ENCODE measurements at regions not wholly inside any gene's neighbourhood (a gene's known extent, or its start where the extent isn't known, plus 50 kb on each side); places are given as distances from the start of the nearest gene placed in this dataset.
"Not testable (repeated sequence)": the region's sequence is repeated elsewhere in the genome, so short reads cannot be mapped to it uniquely, and the experiment has no call there.

DNA sequence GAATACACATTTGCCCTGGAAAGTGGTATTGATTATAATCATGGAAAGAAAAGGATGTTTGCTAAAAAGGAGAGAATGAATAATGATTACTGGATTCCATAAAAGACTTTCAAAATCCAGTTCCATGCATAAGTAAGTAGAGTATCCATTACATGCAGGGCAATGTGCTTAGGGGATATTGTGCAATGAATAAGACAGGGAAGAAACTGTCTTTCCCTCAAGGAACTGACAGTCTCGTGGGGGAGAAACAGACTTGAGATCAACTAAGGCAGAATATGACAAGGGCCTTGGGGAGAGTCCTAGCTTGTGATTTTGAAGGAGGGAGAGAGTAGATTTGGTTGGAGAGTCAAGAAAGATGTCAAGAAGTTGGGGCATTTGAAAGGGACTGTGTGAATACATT, 130.6 kb downstream of the SPP2 start:
- no peak for FAIRE-seq

DNA sequence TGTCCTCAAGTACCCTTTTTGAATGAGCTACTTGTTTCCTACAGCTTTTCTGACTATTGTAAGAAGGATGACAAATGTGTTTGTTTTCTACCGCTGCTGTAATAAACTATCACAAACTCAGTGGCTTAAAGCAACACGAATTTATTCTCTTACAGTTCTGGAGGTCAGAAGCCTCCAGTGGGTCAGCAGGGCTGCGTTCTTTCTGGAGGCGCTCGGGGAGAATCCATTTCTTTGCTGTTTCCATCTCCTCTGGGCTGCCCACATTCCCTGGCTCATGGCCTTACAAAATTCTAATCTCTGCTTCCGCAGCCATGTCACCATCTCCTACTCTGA, 128.5 kb downstream of the SPP2 start:
- no peak for FAIRE-seq

DNA sequence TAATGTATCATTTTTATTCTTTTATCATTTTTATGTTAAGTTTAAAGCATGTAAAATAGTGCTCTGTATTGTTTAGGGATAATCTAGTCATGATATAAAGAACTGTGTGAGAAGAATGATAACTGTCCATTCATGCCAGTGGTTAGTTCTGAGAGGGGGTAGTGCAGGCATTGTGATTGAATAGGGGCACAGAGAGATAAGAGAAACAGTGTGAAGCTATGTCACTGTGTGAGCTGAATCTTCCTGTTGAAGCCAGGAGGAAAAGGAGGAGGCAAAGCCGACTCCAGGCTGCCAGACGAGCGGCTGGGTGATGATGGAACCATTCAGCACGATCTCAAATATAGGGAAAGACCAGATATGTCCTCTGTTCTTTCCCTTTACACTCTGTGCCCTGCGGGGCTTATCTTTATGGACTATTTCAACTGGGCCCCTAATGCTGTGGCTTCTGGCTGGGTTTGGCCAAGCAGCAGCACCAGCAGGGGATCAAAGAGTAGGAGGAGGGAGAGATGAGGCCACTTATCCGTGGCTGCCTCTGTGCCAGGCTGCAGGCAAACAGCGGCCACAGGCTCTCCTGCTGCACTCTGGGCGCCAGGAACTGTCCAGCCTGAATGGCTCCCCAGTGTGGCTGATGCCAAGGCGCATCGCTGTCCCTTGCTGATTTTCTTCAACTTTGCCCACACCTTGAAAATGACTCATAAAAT, 128.0 kb downstream of the SPP2 start:
- no peak for FAIRE-seq

DNA sequence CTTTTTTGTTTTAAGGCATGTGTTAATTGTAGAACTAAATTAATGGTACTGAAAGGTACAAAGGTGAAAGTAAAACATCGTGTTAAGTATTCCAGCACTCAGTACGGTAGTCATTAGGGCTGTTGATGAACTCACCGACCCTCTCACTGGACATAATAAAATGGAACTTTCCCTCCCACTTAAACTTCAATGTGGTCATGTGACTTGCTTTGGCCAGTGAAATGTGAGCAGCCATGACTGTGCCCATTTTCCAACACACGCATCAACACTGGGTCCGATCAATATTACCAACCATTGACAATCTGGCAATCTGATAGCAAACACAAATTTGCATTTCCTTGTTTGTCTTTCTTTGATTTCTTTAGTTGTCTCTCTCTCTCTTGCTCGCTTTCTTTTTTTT, 125.1 kb downstream of the SPP2 start:
- FAIRE-seq, result no peak

DNA sequence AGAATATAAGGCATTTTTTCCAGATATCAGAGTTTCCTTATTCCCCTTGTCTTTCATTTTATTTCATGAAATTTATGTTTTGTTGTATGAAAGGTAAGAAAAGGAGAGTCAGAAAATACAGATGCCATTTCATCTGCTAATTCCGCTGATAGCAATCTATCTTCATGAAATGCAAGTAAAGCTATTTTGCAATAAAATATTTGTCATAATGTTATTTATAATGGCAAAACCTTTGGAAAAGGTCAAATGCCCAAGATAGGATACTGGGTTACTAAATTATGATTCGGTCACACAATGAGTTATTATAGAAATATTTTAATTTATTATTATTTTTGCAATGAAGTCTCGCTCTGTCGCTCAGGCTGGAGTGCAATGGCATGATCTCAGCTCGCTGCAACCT, 124.2 kb downstream of the SPP2 start:
- FAIRE-seq, result no peak

DNA sequence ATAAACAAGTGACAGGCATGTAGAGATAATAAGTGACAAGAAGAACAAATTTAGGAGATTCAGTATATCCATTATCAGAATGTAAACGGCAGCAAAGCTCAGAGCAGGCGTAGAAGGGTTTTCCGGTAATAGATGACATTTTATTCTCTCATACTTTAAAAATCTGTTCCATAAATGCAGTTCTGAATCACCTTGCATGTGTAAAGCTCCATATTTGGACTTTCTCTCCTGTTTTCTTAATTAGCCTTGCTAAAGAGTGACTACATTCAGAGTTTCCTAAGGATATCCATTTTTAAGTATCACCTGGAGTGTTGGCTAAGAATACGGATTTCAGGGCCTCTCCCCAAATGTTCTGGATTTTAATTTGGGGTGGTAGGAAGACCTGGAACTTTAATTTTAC, 122.0 kb downstream of the SPP2 start:
- no peak for FAIRE-seq

DNA sequence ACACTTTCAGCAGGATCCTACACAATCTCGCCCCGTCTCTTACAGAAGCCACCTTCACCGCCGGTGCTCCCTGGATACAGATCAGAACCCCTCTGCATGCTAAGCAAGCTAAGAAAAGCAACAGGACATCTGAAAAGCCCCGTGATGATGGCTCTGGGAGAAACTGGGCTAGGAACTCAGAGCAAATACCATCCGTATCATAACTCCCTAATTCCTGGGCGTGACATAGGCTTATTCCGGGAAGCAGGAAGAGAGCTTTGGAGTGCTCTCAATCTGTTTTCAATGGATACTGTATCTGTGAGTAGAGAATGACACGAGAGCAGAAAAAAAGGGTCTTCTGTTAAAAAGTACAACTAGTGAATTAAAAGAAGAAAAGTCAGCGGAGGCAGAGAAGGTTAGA, 121.6 kb downstream of the SPP2 start:
- no peak for FAIRE-seq

DNA sequence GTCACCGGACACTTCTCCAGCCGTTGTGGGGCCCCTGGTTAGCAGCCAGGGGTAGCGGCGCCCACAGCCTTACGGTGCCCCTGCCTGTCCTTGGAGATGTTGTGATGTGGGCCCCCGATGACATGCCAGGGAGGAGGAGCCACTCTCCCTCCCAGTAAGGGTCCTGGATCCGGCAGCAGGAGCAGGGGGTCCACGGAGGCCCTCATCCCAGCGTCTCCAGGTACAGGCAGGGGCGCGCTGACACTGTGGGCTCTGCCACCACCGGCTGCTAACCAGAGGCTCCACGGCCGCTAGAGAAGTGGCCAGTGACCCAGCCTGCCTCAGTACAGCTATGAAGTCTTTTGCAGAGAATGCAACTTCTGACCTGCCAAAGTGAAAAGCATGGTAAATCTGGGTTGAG, 121.2 kb downstream of the SPP2 start:
- FAIRE-seq, result no peak

DNA sequence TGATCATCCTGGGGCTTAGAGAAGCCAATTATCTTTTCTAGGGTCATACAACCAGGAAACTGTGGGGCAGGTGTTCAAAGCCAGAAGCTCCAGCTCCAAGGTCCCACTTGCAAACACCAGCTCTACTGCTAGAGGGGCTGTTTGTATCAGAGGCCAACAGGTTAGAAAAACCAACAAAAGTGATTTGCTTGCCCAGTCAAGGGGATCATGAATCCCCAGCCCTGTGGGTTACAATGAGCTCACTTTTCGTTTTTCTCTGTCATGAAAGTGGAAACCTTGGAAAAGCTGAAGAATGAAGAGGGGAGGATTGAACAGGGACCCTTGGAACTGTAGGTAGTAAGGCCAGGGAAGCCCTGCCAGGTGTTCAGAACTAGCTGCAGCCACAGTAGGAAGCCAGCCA, 119.2 kb downstream of the SPP2 start:
- no peak for FAIRE-seq

DNA sequence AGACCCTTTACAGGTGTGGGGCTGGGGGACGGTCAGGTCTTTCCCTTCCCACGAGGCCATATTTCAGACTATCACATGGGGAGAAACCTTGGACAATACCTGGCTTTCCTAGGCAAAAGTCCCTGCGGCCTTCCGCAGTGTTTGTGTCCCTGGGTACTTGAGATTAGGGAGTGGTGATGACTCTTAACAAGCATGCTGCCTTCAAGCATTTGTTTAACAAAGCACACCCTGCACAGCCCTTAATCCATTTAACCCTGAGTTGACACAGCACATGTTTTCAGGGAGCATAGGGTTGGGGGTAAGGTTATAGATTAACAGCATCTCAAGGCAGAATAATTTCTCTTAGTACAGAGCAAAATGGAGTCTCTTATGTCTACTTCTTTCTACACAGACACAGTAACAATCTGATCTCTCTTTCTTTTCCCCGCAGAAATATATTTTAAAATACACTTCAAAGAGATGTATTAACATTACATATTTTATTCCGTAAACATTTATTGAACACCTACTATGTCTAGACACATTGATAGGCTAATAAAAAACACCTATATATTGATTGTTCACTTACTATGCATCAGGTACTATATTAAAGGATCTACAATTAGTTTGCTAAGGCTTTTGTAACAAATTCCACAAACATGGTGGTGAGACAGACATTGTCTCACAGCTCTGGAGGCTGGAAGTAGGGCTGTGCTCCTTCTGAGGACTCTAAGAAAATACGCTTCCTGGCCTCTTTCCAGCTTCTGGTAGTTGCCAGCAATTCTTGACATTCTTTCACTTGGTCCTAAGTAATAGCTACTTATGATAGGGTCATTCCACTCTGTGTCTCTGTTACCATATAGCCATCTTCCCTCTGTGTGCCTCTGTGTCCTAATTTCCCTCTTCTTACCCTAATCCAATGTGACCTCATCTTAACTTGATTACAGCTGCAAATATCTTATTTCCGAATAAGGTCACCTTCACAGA, 118.4 kb downstream of the SPP2 start:
- FAIRE-seq, result not testable (repeated sequence)

DNA sequence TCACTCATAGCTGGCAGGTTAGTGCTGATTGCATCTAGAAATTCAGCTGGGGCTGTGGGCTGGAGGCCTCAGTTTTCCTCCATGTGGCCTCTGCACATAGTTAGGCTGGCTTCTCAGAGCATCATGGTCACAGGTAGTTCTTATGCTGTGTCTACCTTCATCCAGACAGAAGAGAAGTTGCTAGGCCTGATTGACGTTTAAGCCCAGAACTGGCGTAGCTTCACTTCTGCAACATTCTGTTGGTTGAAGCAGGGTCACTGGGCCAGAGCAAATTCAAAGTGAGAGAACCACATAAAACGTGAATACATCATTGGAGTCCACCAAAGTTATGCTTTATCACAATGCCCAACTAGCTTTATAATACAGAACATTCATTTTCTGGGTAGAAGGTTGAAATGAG, 116.0 kb downstream of the SPP2 start:
- FAIRE-seq, result no peak

DNA sequence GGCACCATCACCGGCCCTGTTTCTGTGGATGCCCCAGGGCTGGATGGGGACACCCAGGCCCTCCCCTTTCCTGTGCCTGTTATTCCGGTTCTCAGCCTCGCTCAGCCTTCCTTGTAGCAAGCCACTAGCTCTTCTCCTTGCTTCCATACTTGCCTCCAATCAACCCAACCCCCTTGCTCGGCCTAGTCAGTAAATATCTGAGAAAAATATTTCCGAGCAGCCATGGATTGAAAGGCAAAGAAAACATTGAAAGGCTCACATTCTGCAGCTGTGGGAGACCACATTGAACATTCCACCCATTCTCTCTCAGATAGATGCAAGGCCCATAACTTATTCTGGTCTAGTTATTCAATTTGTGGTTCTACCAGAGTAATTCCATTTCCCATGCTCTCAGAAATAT, 114.9 kb downstream of the SPP2 start:
- FAIRE-seq, result no peak

DNA sequence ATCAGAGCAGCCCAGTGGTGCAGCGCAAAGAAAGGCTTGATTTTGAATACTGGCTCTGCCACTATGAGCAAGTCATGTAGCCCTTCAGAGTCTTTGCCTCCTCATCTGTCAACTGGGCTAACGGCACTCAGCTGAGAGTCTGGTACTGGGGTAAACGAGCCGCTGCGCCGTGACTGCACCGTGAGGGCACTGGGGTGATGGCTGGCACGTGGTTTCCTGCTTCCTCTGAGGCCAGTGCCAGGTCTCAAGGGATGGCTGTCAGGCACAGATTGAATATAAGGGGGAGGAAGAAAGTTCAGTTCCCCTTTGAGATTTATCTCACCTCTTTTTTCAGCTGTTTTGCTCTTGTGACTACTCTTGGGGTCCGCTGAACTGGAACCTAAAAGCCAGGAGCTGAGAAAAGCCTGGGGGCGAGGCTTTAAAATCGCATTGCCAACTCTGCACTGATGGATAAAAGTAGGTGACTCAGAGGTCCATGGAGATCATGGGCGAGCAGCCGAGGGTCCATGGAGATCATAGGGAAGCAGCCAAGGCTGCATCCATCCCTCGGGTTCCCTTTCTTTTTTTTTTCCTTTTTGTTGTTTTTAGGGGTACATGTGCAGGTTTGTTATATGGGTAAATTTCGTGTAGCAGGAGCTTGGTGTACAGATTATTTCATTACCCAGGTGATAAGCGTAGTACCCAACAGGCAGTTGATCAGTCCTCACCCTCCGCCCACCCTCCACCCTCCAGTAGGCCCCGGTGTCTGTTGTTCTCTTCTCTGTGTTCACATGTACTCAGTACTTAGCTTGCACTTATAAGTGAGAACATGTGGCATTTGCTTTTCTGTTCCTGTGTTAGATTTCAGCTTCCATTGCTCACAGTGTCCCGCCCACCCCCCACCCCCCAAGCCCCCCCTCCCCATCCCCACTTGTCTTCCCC, 114.3 kb downstream of the SPP2 start:
- FAIRE-seq, result no peak

DNA sequence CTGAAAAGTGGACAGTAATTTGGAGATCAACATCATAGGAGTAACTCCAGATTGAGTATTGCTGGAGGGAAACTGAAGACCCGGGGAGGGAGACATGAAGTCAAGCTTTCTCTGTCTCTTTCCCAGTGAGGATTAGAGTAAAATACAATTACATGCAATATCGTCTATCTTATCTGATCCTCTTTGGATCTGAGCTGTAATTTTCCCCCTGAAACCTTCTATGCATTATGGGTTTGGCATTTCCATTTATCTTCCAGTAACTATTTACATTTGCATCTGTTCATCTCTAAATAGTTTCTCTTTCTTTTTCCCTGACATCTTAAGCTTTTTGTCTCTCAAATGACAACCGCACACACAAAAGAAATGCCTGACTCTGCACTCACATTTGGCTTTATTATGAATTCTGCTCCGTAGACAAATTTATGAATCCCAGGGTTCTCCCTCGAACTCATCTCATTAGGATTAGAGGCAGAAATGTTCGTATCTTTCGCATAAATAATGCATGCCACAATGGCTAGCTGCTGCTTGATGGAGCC, 113.1 kb downstream of the SPP2 start:
- FAIRE-seq, result no peak

DNA sequence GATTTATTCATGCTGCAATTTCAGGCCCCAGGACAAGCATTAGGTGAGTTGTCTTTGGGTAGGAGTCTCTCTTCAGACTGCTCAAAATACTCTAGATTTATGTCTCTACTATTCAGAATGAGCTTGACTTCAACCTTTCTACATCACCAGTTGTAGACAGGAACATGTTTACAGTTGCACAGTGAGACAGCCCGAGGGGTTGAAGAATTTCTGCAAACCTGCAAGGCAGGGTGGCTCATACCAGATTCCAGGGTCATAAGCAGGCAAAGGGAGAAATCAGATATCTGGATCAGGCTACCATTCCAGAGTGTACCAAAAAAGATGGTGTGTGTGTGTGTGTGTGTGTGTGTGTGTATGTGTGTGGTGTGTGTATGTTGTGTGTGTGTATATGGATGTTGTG, 112.4 kb downstream of the SPP2 start:
- no peak for FAIRE-seq

DNA sequence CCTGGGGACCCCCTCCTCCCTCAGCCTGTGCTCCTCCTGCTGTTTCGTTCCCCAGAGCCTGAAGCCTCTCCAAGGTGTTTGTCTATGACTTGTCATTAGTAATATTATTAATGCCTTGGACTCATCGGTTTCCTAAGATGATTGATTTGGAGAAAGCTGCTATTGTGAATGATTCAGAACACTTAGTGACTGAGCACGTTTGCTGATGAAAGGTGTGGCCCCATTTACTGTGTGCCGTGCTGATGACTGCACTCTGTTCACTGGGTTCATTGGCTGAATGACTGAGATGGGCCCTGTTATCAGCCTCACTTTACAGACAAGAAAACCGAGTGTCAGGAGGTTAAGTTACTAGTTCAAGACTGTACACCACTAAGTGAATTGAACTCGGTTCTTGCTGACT, 111.4 kb downstream of the SPP2 start:
- no peak for FAIRE-seq

DNA sequence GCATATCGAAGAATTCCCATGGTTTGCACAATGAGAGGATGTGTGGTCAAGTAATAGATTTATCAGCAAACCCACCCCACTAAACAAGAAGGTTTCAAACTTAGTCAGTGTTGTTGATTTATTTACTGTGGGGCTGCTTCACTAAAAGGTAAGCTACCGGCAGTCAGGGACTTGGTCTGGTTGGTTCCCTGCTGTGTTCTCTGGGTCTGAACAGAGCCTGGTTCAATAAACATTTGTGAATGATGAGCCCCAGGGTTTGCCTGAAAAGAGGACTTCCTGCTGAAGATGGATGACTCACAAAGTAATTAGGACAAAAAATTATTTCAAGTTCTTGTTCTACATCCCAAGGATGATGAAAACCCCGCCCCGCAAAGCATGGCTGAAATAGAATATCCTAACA, 108.3 kb downstream of the SPP2 start:
- FAIRE-seq, result no peak

DNA sequence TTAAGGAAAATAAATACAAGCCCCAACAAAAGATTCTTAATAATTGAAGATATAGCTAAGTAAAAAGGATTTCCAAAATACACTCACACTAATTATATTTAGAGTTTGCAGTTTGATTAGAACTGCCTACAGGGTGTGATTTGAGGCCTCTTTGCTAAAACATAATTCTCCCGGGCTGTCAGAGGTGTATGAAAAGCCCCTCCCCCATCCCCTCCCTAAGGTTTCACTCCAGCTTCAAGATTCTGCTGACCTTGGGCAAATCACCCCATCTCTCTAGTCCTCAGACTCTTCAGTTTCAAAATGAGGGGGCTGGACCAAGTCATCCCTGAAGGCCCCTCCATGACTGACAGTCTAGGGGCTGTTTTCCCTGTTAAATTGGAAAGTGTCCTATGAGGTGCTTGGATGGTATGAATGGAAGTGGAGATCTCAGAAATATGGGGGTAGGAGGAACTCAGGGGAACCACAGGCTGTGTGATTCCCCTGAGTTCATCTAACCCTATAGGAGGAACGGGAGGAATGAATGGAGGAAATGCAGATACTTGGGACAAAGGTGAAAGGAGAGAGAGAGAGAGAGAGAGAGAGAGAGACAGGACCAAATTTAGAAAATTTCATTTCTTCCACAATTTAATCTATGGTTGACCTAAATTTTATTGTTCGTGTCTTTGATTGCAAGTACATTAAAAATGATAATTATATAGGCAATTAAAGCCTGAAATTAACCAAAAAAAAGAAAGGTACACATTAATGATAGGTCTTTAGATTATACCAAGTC, 107.5 kb downstream of the SPP2 start:
- FAIRE-seq, result no peak

DNA sequence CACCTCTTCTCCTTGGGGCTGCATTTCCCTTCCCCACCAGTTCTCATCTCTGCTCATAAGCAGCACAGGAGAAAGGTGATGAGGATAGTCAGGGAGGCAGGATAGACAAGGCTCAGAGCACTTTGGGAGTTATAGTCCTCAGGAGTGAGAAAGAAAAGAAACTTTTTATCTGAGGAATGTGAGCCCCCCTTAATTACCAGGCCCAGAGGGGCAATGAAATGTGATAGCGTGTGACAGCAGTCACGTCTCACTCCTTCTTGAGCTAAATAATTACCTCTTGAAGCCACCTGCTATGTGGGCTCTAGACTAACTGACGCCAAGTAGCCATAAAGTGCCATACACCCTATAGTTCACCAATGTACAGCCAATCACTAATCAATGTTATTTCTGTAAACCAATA, 105.8 kb downstream of the SPP2 start:
- FAIRE-seq, result no peak

DNA sequence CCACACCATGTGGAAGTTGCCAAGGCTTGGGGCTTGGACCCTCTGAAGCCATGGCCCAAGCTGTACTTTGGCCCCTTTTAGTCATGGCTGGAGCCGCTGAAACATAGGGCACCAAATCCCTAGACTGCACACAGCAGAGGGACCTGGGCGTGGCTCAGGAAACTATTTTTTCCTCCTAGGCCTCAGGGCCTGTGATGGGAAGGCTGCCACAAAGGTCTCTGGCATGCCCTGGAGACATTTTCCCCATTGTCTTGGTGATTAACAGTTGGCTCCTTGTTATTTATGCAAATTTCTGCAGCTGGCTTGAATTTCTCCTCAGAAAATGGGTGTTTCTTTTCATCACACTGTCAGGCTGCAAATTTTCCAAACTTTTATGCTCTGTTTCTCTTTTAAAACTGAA, 102.3 kb downstream of the SPP2 start:
- FAIRE-seq, result not testable (repeated sequence)

DNA sequence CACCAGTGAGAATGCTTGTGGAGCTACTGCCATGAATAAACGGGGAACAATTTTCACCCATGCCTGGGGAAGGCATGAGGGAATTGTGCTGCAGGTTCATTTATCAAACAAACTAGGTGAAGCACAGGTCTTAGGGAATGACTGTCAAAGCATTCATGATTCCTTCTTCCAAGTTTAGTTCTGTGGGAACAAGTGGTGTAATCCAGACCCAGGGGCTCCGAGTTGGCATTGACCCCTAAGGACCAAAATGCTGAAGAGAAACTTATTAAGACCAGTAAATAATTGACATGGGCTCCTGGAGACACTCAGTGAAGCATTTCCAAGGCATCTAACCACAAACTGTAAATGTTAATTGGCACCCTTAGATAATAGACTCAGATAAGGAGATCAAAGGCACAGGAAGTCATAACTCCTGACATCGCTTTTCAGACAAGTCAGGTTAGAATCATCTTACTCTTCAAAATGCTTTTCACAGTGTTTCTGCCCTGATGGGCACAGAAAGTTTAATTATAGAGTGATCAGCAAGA, 96.9 kb downstream of the SPP2 start:
- no peak for FAIRE-seq

Data from colon (tissue), 2 donors.